Cardiac fibroblast (primary cell): ENCODE measurements at regions not wholly inside any gene's neighbourhood (a gene's known extent, or its start where the extent isn't known, plus 50 kb on each side); places are given as distances from the start of the nearest gene placed in this dataset.

ENCODE experiments used
- DNase-seq, 2 donors: peaks; one replicate each; pipeline versions ENCODE4 v3.0.0 to v3.0.0-alpha.2; 2010; ENCODE audit warnings: low read depth in 2 of 2
- H3K4me3 ChIP-seq, 2 donors: replicated peaks in 1 of 2; 1 replicate in 1 of 2; 2 replicates in 1 of 2; pipeline ENCODE4 v1.5.1; 2011; ENCODE audit warnings: low read depth in 2 of 2, low read length in 2 of 2, mild to moderate bottlenecking in 2 of 2, moderate library complexity in 1 of 2
- CTCF ChIP-seq: IDR thresholded peaks from one replicate; pipeline ENCODE4 v1.5.1; 2011; ENCODE audit warnings: low read depth, mild to moderate bottlenecking, low read length, inconsistent platforms

GRCh38 chr14:101475456-101476257 lies 85.6 kb upstream of the DIO3 start:
- DNase-seq = peak; percentile 60 to 89
- no peak overlapping the region for H3K4me3 ChIP-seq
- no peak for TF ChIP-seq CTCF

GRCh38 chr14:101476258-101476915 lies 84.9 kb upstream of the DIO3 start:
- H3K4me3 ChIP-seq = no peak overlapping the region
- no peak for DNase-seq
- TF ChIP-seq CTCF = no peak

GRCh38 chr14:101476916-101477553 lies 84.3 kb upstream of the DIO3 start:
- DNase-seq = no peak
- no peak for TF ChIP-seq CTCF

GRCh38 chr14:101477648-101478047 lies 83.6 kb upstream of the DIO3 start:
- no peak overlapping the region for H3K4me3 ChIP-seq
- DNase-seq = no peak
- TF ChIP-seq CTCF = no peak

More at GRCh38 chr14:101476916-101477553, 84.3 kb upstream of the DIO3 start:
- no peak overlapping the region for H3K4me3 ChIP-seq

GRCh38 chr14:101478096-101478495 lies 83.2 kb upstream of the DIO3 start:
- TF ChIP-seq CTCF = no peak
- H3K4me3 ChIP-seq = no peak overlapping the region
- DNase-seq = no peak

- TF ChIP-seq CTCF = no peak
- no peak overlapping the region for H3K4me3 ChIP-seq
- no peak for DNase-seq
These were observed 82.4 kb upstream of the DIO3 start for GRCh38 chr14:101478796-101479410.
